Esophagus squamous epithelium (tissue), 4 donors: ENCODE measurements at regions not wholly inside any gene's neighbourhood (a gene's known extent, or its start where the extent isn't known, plus 50 kb on each side); places are given as distances from the start of the nearest gene placed in this dataset.

Experiments used
- CTCF ChIP-seq, 6 experiments: fragments of 450-650 bp in 4 of 6; fragments of 200-600 bp in 2 of 6; sonication (generic) in 2 of 6; IDR thresholded peaks; one replicate each; pipeline ENCODE4 v1.5.1; 2016 to 2019; ENCODE audit warnings: antibody characterized with exemption in 6 of 6, mild to moderate bottlenecking in 4 of 6, moderate library complexity in 4 of 6
- POLR2A ChIP-seq, 4 donors: fragments of 450-650 bp; IDR thresholded peaks; one replicate each; pipeline ENCODE4 v1.6.1; 2017; ENCODE audit warnings: antibody characterized with exemption in 4 of 4, mild to moderate bottlenecking in 4 of 4, moderate library complexity in 3 of 4

- TF ChIP-seq CTCF (IDR thresholded peaks at IDR 0.05) (no peak), POLR2A (IDR thresholded peaks at IDR 0.05) (no peak)
Measured at GRCh38 chr7:130937830-130938229, 203.8 kb upstream of the KLF14 start.
